Anterior cingulate cortex (tissue), 58 donors: ENCODE measurements at regions not wholly inside any gene's neighbourhood (a gene's known extent, or its start where the extent isn't known, plus 50 kb on each side); places are given as distances from the start of the nearest gene placed in this dataset.

ENCODE experiments used
- DNase-seq, 58 donors: peaks; one replicate each; lab custom pipeline; 2025; lab: John Stamatoyannopoulos, UW

DNA sequence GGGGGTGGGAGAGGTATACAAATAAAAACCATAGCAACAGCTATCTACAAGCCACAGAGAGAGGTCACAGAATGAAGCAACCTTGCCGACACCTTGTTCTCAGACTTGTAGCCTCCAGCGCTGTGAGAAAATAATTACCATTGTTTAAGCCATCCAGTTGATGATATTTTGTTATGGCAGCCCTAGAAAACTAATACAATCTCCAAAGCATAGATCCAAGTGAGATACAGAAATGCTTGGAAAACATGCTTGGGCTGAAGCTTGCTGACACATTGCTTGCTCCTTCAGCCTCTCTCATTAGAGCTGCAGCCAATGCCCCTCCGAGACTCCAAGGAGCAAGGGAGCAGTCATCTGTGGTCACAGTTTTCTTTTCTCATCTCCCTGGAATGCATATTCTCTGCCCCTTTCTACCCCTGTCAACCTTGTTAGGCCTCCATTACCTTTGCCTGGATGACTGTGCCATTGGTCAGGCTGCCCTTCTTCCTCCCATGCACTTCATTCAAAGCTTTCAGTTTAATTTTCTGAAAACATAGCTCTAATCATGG, 401.4 kb upstream of the KLF4 start:
- DNase-seq, result no peak

- no peak for DNase-seq
These were observed 399.2 kb upstream of the KLF4 start for GRCh38 chr9:107888773-107889227.

DNA sequence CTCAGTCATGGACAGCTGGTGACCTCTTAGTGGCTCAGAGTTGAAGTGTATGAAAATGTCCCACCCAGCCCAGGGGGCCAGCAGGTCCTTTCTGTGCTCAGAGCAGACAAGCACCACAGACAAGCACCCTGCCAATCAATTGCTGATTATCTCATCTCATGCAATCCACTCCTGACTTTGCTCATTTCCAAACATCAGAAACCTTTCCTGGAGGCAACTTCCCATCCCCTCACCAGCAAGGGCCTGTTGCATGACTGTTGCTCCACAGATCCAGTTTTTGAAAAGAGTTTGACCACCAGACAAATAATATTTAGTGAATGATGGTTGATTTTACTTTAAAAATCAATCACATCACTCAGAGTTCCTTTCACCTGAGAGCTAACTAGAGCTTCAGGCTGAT, 397.3 kb upstream of the KLF4 start:
- DNase-seq, result no peak

- DNase-seq, result peak in 1 of 58 donors; percentile 3
These were observed 394.0 kb upstream of the KLF4 start for GRCh38 chr9:107883496-107884124.

- DNase-seq, result peak in 27 of 58 donors; percentile 2 to 78 (median 18)
These were observed 392.2 kb upstream of the KLF4 start for GRCh38 chr9:107881626-107882300.

DNA sequence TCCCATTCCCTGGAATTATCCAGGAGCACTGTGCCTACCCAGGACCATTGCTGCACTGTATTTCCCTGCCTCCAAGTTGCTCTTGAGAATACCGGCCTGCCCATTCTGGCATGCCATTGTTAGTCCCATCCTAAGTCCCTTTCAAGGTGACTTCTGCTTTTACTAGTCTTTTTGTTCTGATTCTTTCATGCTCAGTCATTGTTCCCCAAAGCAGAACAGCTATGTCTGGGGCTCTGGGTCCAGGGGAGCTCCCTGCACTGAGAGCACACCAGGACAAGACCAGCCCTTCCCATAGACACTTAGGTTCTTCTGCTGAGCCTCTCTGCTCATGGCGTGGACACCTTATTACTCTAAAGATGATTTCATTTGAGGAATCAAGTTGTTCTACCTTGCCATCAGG, 388.9 kb upstream of the KLF4 start:
- no peak for DNase-seq

- DNase-seq, result no peak
These were observed 386.0 kb upstream of the KLF4 start for GRCh38 chr9:107875571-107875980.

GRCh38 chr9:107874591-107875369, 385.2 kb upstream of the KLF4 start:
- no peak for DNase-seq

DNA sequence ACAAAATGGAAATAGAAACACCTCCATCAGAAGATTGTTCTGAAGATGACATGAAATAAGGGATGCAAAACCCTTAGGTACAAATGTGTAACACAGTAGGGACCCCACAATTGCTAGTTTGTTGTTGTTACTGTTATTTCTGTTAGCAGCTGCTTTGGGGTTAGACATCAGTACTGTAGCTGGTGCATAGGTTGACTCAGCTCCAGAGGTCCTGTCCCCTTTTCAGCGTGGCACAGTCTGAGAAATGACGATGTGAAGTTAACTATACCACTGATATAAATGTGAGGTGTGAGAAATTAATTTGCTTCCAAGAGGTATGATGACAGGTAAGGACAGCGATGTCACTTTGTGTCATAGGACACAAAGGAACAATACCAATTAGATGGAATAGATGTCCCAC, 384.6 kb upstream of the KLF4 start:
- DNase-seq, result no peak

GRCh38 chr9:107872457-107873192, 383.1 kb upstream of the KLF4 start:
- no peak for DNase-seq

- no peak for DNase-seq
These were observed 381.5 kb upstream of the KLF4 start for GRCh38 chr9:107870927-107871680.

DNA sequence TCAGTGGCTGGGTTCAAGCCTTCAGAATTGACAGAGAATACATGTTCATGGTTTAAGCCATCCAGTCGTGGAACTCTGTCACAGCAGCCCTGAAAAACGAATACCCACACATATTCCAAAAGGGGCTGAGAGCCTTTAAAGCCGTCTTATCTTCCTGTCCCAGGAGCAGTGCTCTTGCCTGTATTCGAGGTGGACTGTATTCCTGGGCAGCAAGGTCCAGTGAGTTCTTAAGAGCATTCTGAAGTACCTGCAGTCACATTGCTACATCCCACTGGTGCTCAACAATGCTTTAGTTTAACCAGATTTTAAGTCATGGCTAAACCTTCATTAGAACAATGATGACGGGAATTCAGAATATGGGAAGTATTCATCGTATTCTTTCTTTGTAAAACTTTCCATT, 380.7 kb upstream of the KLF4 start:
- no peak for DNase-seq

DNA sequence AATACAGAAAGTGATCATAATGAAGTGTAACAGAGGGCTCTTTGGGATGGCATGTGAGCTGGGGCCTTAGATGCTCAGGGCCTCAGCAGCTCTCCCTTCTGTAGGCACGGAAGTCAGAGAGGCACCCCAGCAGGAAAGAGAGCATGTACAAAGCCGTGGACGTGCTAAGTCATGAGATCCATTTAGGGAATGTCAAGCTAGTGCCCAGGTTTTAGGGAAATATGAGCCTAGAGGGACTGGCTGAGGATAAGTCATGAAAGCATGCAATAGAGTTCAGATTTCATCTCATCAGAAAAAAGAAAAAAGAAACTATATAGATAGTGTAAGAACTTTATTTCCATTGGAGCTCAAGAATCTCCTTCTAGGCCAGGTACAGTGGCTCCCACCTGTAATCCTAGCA, 379.5 kb upstream of the KLF4 start:
- DNase-seq, result no peak

DNA sequence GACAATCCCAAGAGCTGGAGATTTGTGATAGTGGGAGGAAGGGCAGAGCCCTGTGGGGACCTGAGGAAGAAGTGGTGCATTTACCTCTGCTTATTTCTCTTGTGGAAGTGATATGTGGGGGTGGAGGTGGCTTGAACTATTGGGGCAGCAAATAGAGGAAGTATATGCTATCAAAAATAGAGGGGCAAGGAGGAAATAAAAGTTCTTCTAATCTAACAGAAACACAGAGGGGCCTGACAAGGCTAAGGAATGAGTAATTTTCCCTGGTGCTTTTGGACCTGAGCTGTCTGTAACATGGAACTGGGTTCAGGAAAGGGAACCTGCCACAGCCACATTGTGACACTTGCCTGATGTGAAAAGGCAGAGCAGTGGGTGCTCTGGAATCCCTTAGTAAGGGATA, 378.6 kb upstream of the KLF4 start:
- DNase-seq, result no peak

DNA sequence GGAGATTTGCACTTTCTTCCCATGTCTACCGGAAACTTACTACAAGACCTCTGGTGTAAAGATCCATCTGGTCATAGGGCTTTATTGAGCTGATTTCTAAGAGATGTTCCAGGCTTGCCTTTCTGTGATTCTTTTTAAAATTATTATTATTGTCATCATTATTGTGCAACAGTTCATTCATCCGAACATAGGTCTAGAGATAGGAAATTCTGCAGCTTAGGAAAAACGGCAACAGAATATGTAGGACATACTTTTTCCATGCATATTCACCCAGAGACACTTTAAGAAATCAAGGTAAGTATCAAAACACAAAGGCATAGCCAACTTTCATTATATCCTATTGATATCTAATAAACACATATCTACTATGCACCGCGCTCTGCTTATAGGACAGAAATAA, 378.2 kb upstream of the KLF4 start:
- DNase-seq, result no peak

DNA sequence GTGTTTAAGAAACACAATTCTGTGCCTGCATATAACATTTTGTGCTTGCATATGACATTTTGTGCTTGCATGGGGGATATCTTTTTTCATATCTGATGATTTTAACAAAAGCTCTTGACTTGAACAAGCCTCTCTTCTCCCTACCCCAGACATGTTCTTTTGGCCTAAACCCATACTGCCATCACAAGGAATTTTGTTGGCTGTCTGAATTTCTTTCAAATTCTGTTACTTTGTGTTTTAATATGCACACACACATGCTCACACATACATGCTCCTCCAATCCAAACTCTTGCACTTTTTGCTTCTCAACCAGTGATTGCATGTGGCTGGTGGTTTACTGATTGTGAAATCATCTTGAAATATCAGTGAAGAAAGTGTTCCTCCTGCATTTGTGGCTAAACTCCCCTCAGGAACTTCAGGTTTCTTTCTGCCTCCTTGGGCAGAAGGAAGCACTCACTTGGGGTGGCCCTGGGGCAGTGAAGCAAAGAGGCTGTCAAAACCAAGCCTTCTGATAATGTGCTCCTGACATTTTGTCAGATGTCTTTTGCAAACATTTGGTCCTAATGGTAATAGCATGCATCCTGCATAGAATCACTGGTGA, 377.2 kb upstream of the KLF4 start:
- peak in 2 of 58 donors; percentile 1 to 13 for DNase-seq

DNA sequence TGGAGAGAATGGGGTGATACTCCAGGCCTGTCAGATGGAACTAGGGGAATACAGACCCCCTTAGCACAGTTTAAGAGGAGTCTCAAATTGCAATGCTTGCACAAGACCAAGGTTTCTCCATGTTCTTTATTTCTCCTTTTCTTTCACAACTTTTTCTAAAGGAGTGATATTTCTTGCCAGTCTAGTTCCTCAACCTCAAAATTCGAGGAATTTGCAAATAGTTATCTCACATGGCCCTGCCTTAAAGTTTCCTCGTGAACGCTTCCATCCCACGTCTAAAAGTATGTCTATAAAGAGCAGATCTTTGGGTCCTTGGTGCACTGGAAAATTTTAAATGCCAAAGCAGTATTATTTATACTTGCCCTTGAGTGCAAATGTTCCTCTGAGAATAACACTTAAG, 373.8 kb upstream of the KLF4 start:
- no peak for DNase-seq

DNA sequence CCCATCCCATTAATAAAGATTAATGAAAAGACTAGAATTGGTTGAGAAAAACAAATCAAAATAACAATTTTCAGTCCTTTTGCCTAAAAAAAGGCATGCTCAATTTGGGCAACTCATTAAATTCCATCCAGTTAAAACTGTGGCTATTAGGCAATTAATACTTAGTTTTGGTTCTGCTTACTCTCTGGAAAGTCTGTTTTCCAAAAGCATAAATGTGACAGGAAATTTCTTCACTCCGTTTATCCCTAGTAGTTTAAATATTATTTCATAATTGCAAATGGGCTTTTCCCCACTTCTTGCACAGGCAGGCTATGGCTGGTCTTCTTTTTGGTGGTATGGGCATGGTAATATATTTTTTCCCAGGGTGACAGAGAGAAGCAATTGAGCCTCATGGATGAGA, 373.3 kb upstream of the KLF4 start:
- DNase-seq, result no peak

- DNase-seq, result no peak
These were observed 372.8 kb upstream of the KLF4 start for GRCh38 chr9:107862323-107862722.
